Glutamatergic neuron (in vitro differentiated cells): ENCODE measurements at regions not wholly inside any gene's neighbourhood (a gene's known extent, or its start where the extent isn't known, plus 50 kb on each side); places are given as distances from the start of the nearest gene placed in this dataset.

Experiments used
- DNase-seq: peaks from one replicate; pipeline ENCODE4 v3.0.0; 2022
- H3K27ac Mint-ChIP-seq: one replicate; pipeline ENCODE4 v1.8.0; 2020; ENCODE audit warnings: mild to moderate bottlenecking, mixed read lengths, inconsistent platforms; ENCODE audit not compliant: unreplicated experiment
- H3K27me3 Mint-ChIP-seq: one replicate; pipeline ENCODE4 v1.8.0; 2020; ENCODE audit warnings: mild to moderate bottlenecking, moderate library complexity, mixed read lengths, inconsistent platforms; ENCODE audit not compliant: unreplicated experiment
- H3K36me3 Mint-ChIP-seq: one replicate; pipeline ENCODE4 v1.8.0; 2020; ENCODE audit warnings: mild to moderate bottlenecking, mixed read lengths, inconsistent platforms; ENCODE audit not compliant: unreplicated experiment
- H3K4me1 Mint-ChIP-seq: one replicate; pipeline ENCODE4 v1.8.0; 2020; ENCODE audit warnings: mild to moderate bottlenecking, low read depth, mixed read lengths, inconsistent platforms; ENCODE audit not compliant: unreplicated experiment
- H3K4me3 Mint-ChIP-seq: one replicate; pipeline ENCODE4 v1.8.0; 2020; ENCODE audit warnings: mild to moderate bottlenecking, mixed read lengths, inconsistent platforms; ENCODE audit not compliant: unreplicated experiment
- H3K9me3 Mint-ChIP-seq: one replicate; pipeline ENCODE4 v1.8.0; 2020; ENCODE audit warnings: mild to moderate bottlenecking, moderate library complexity, mixed read lengths, inconsistent platforms; ENCODE audit not compliant: unreplicated experiment
- CTCF ChIP-seq: fragments of 200-600 bp; sonication (generic); IDR thresholded peaks from one replicate; pipeline ENCODE4 v1.5.0; 2021; ENCODE audit not compliant: partially characterized antibody, unreplicated experiment

GRCh38 chr1:238811211-238811879 is 575.0 kb upstream of the CHRM3 start:
- no peak for DNase-seq
- Mint-ChIP-seq H3K27me3 (peaks cover 2% of the 10 kb centered on the region), H3K4me1 (peaks cover 7% of the 10 kb centered on the region), H3K9me3 (peaks cover 4% of the 10 kb centered on the region), H3K4me3 (no peak overlapping the region), H3K27ac (no peak overlapping the region), H3K36me3 (no peaks in the 10 kb centered on the region)
- no peak for TF ChIP-seq CTCF

- Mint-ChIP-seq H3K27ac (no peak overlapping the region), H3K36me3 (no peaks in the 10 kb centered on the region)
- no peak for DNase-seq
Measured at GRCh38 chr1:238790882-238791281, 595.5 kb upstream of the CHRM3 start.

GRCh38 chr1:238789916-238790667 is 596.3 kb upstream of the CHRM3 start:
- Mint-ChIP-seq H3K4me1 (no peaks in the 10 kb centered on the region), H3K4me3 (no peak overlapping the region), H3K27ac (no peak overlapping the region), H3K27me3 (peaks cover 2% of the 10 kb centered on the region), H3K9me3 (no peaks in the 10 kb centered on the region), H3K36me3 (no peaks in the 10 kb centered on the region)
- TF ChIP-seq CTCF: no peak
- DNase-seq: no peak

More at GRCh38 chr1:238790882-238791281, 595.5 kb upstream of the CHRM3 start:
- Mint-ChIP-seq H3K4me3 (no peak overlapping the region), H3K9me3 (no peaks in the 10 kb centered on the region), H3K27me3 (peaks cover 2% of the 10 kb centered on the region), H3K4me1 (no peaks in the 10 kb centered on the region)
- TF ChIP-seq CTCF: no peak

- Mint-ChIP-seq H3K27me3 (peaks cover 2% of the 10 kb centered on the region), H3K36me3 (no peaks in the 10 kb centered on the region), H3K9me3 (no peaks in the 10 kb centered on the region), H3K4me1 (no peaks in the 10 kb centered on the region), H3K27ac (no peak overlapping the region), H3K4me3 (no peak overlapping the region)
- TF ChIP-seq CTCF: no peak
- DNase-seq: no peak
Measured at GRCh38 chr1:238787471-238787870, 598.9 kb upstream of the CHRM3 start.

GRCh38 chr1:238783633-238784032 is 602.7 kb upstream of the CHRM3 start:
- DNase-seq: no peak
- H3K27ac Mint-ChIP-seq: no peak overlapping the region
- no peaks in the 10 kb centered on the region for H3K36me3 Mint-ChIP-seq
- H3K4me3 Mint-ChIP-seq: no peak overlapping the region
- H3K9me3 Mint-ChIP-seq: no peaks in the 10 kb centered on the region
- no peak for TF ChIP-seq CTCF
- no peaks in the 10 kb centered on the region for H3K4me1 Mint-ChIP-seq
- H3K27me3 Mint-ChIP-seq: no peaks in the 10 kb centered on the region
